Neural progenitor cell (in vitro differentiated cells): ENCODE measurements at regions not wholly inside any gene's neighbourhood (a gene's known extent, or its start where the extent isn't known, plus 50 kb on each side); places are given as distances from the start of the nearest gene placed in this dataset.

ENCODE experiments used
- DNase-seq: peaks from one replicate; pipeline ENCODE4 v3.0.0-alpha.2; 2016; ENCODE audit warnings: low spot score
- H2AFZ ChIP-seq: fragments of 200-600 bp; sonication (generic); replicated peaks from 2 replicates; pipeline ENCODE4 v1.6.1; 2016; ENCODE audit warnings: antibody characterized with exemption
- H3F3A ChIP-seq: fragments of 200-600 bp; sonication (generic); 2 replicates; pipeline ENCODE4 v1.6.1; 2016; ENCODE audit warnings: antibody characterized with exemption, low read depth
- H3K27ac ChIP-seq: fragments of 200-600 bp; sonication (generic); 2 replicates; pipeline ENCODE4 v1.5.1; 2016; ENCODE audit warnings: mild to moderate bottlenecking
- H3K27me3 ChIP-seq: fragments of 200-600 bp; sonication (generic); 2 replicates; pipeline ENCODE4 v1.6.1; 2016; ENCODE audit warnings: mild to moderate bottlenecking, moderate library complexity
- H3K36me3 ChIP-seq: fragments of 200-600 bp; sonication (generic); 2 replicates; pipeline ENCODE4 v1.5.1; 2016
- H3K4me1 ChIP-seq: fragments of 200-600 bp; sonication (generic); 2 replicates; pipeline ENCODE4 v1.6.1; 2016; ENCODE audit warnings: mixed run types
- H3K4me2 ChIP-seq: fragments of 200-600 bp; sonication (generic); 2 replicates; pipeline ENCODE4 v1.6.1; 2016
- H3K4me3 ChIP-seq: fragments of 200-600 bp; sonication (generic); 2 replicates; pipeline ENCODE4 v1.5.1; 2016
- H3K79me2 ChIP-seq: fragments of 200-600 bp; sonication (generic); 2 replicates; pipeline ENCODE4 v1.6.1; 2016; ENCODE audit warnings: low read depth
- H3K9ac ChIP-seq: fragments of 200-600 bp; sonication (generic); 2 replicates; pipeline ENCODE4 v1.6.1; 2016
- H3K9me3 ChIP-seq: fragments of 200-600 bp; sonication (generic); 2 replicates; pipeline ENCODE4 v1.5.1; 2016; ENCODE audit warnings: low read depth
- H4K20me1 ChIP-seq: fragments of 200-600 bp; sonication (generic); 2 replicates; pipeline ENCODE4 v1.6.1; 2016; ENCODE audit warnings: low read depth
- H3K27ac Mint-ChIP-seq: 3 replicates; pipeline ENCODE4 v1.8.0; 2021; ENCODE audit warnings: mixed read lengths
- H3K27me3 Mint-ChIP-seq: 2 replicates; pipeline ENCODE4 v1.8.0; 2022; ENCODE audit warnings: low read depth, mild to moderate bottlenecking, inconsistent platforms, moderate library complexity, mixed read lengths; ENCODE audit not compliant: insufficient read depth
- H3K36me3 Mint-ChIP-seq: 3 replicates; pipeline ENCODE4 v1.8.0; 2021; ENCODE audit warnings: mixed read lengths
- H3K4me1 Mint-ChIP-seq: 3 replicates; pipeline ENCODE4 v1.8.0; 2021; ENCODE audit warnings: mixed read lengths
- H3K4me3 Mint-ChIP-seq: 3 replicates; pipeline ENCODE4 v1.8.0; 2021; ENCODE audit warnings: mild to moderate bottlenecking, moderate library complexity, mixed read lengths
- H3K9me3 Mint-ChIP-seq: 3 replicates; pipeline ENCODE4 v1.8.0; 2020; ENCODE audit warnings: mixed read lengths
- EZH2 ChIP-seq: fragments of 200-600 bp; sonication (generic); IDR thresholded peaks from 2 replicates; pipeline ENCODE4 v1.6.1; 2017; ENCODE audit warnings: antibody characterized with exemption, mild to moderate bottlenecking, moderate library complexity
- EZH2phosphoT487 ChIP-seq: fragments of 200-600 bp; sonication (generic); IDR thresholded peaks from 2 replicates; pipeline ENCODE4 v1.6.1; 2017; ENCODE audit warnings: antibody characterized with exemption
- TF ChIP-seq, protein P1 (sequence below): fragments of 200-600 bp; sonication (generic); IDR thresholded peaks from 2 replicates; pipeline ENCODE4 v1.5.1; 2017; ENCODE audit warnings: antibody characterized with exemption, mild to moderate bottlenecking

DNA sequence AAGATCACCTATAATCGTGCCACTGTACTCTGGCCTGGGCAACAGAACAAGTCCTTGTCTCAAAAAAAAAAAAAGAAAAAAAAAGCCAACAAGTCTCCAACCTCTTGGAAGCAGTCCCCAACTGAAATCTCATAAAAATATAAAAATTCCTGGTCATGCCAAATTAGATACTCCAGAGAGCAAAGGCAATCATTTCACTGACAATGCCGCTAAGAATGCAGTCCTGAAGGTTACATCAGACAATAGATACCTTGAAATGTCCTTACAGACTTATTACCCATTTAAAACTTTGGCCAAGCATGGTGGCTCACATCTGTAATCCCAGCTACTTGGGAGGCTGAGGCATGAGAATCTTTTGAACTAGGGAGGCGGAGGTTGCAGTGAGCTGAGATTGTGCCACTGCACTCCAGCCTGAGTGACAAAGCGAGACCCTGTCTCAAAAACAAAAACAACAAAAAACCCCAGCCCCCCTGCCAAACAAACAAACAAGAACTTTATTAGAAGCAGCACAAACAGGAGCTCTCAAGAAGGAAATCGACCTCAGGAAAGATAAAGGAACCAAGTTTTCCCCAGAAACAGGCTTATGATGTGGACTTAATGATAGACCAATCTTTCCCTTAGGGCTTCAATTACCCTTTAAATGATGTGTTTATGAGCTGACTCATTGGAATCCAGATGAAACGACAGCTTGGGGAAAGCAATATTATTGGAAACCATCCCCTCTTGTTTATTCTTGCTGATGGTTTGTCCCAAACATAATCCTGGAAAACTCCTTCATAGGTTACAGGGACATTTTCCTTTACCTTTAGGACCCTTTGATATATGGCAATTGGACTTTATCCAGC lies 53.1 kb upstream of the XCR1 start:
- H3K9me3 Mint-ChIP-seq: peaks cover 4% of the 10 kb centered on the region
- H3K27ac ChIP-seq: no peak overlapping the region
- no peak overlapping the region for H2AFZ ChIP-seq
- H3K9ac ChIP-seq: no peak overlapping the region
- H3K36me3 ChIP-seq: no peaks in the 10 kb centered on the region
- no peak overlapping the region for H3K27ac Mint-ChIP-seq
- no peaks in the 10 kb centered on the region for H3K27me3 ChIP-seq
- no peak for DNase-seq
- H3K4me1 ChIP-seq: no peaks in the 10 kb centered on the region
- H3K27me3 Mint-ChIP-seq: no peaks in the 10 kb centered on the region
- peaks cover 4% of the 10 kb centered on the region for H3K4me1 Mint-ChIP-seq
- TF ChIP-seq, protein P1, sequence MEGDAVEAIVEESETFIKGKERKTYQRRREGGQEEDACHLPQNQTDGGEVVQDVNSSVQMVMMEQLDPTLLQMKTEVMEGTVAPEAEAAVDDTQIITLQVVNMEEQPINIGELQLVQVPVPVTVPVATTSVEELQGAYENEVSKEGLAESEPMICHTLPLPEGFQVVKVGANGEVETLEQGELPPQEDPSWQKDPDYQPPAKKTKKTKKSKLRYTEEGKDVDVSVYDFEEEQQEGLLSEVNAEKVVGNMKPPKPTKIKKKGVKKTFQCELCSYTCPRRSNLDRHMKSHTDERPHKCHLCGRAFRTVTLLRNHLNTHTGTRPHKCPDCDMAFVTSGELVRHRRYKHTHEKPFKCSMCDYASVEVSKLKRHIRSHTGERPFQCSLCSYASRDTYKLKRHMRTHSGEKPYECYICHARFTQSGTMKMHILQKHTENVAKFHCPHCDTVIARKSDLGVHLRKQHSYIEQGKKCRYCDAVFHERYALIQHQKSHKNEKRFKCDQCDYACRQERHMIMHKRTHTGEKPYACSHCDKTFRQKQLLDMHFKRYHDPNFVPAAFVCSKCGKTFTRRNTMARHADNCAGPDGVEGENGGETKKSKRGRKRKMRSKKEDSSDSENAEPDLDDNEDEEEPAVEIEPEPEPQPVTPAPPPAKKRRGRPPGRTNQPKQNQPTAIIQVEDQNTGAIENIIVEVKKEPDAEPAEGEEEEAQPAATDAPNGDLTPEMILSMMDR: no peak
- TF ChIP-seq EZH2: no peak
- no peak for TF ChIP-seq EZH2phosphoT487
- no peak overlapping the region for H3K4me2 ChIP-seq
- no peaks in the 10 kb centered on the region for H4K20me1 ChIP-seq
- no peaks in the 10 kb centered on the region for H3K9me3 ChIP-seq
- no peaks in the 10 kb centered on the region for H3K79me2 ChIP-seq
- H3F3A ChIP-seq: no peaks in the 10 kb centered on the region
- H3K4me3 Mint-ChIP-seq: no peak overlapping the region
- no peaks in the 10 kb centered on the region for H3K36me3 Mint-ChIP-seq
- H3K4me3 ChIP-seq: no peak overlapping the region

DNA sequence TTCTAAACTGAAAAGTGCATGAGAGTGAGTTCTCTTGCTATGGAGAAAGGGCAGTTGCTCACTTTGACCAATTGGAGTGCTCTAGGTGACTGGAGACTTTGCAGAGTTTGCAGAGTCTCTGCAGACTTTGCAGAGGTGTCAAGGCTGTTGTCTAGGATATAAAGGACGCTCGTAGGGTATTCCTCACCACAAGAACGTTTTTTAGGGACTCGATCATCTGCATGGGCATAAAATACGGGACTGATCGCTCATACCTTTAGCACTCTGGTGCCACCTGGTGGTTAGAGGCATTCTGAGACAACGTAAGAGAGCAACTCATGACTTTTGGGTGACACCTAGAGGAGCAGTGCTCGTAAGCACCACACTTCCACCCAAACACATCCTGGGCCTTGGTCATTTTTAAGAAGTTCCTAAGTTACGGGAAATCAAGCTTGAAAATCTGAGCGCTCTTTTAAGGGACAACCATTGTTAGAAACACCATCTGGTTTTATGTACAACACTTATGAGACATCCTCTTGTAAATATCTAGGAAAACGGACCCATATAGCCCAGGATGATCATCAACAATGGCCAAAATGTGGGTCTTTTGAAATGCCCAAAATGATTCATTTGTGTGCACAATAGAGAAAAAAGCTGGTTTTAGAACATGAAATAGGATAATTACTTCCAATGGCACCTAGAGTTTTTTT lies 51.6 kb upstream of the XCR1 start:
- peaks cover 4% of the 10 kb centered on the region for H3K4me1 Mint-ChIP-seq
- no peak overlapping the region for H3K27ac Mint-ChIP-seq
- no peak overlapping the region for H3K4me3 ChIP-seq
- H4K20me1 ChIP-seq: no peaks in the 10 kb centered on the region
- no peaks in the 10 kb centered on the region for H3K9me3 ChIP-seq
- H3K27ac ChIP-seq: no peak overlapping the region
- peaks cover 4% of the 10 kb centered on the region for H3K9me3 Mint-ChIP-seq
- no peaks in the 10 kb centered on the region for H3F3A ChIP-seq
- no peaks in the 10 kb centered on the region for H3K27me3 Mint-ChIP-seq
- H3K4me2 ChIP-seq: peak overlapping the region; percentile 54
- DNase-seq: peak; percentile 97
- no peaks in the 10 kb centered on the region for H3K4me1 ChIP-seq
- no peak overlapping the region for H3K9ac ChIP-seq
- H3K36me3 ChIP-seq: no peaks in the 10 kb centered on the region
- no peaks in the 10 kb centered on the region for H3K27me3 ChIP-seq
- peak overlapping the region; percentile 92 for H2AFZ ChIP-seq
- H3K36me3 Mint-ChIP-seq: no peaks in the 10 kb centered on the region
- peak overlapping the region; percentile 57 for H3K4me3 Mint-ChIP-seq
- H3K79me2 ChIP-seq: no peaks in the 10 kb centered on the region
- TF ChIP-seq, protein P1: peak; percentile 99
- TF ChIP-seq EZH2: no peak
